Gastrocnemius medialis (tissue), 4 donors: ENCODE measurements at regions not wholly inside any gene's neighbourhood (a gene's known extent, or its start where the extent isn't known, plus 50 kb on each side); places are given as distances from the start of the nearest gene placed in this dataset.

Source experiments
- ATAC-seq, 2 donors: fragments of 150-250 bp; one replicate each; pipeline ENCODE4 v1.9.1; 2016
- DNase-seq, 2 donors: peaks; one replicate each; pipeline ENCODE4 v3.0.0-alpha.2; 2019
- H3K27ac ChIP-seq, 4 donors: fragments of 200-600 bp; sonication (generic); 1 replicate in 1 of 4; 2 replicates in 3 of 4; pipeline ENCODE4 v1.5.1; 2016 to 2018; ENCODE audit warnings: mild to moderate bottlenecking in 2 of 4, moderate library complexity in 1 of 4
- H3K27me3 ChIP-seq, 3 donors: fragments of 200-600 bp; sonication (generic) in 2 of 3; 1 replicate in 1 of 3; 2 replicates in 2 of 3; pipeline versions ENCODE4 v1.5.1 to v1.6.0; 2016 to 2019; ENCODE audit warnings: mild to moderate bottlenecking in 1 of 3, moderate library complexity in 1 of 3
- H3K36me3 ChIP-seq, 2 donors: fragments of 200-600 bp; sonication (generic) in 1 of 2; one replicate each; pipeline ENCODE4 v1.5.1; 2017 to 2018
- H3K4me1 ChIP-seq, 2 donors: fragments of 200-600 bp; sonication (generic) in 1 of 2; one replicate each; pipeline ENCODE4 v1.5.1; 2016 to 2017; ENCODE audit warnings: mild to moderate bottlenecking in 2 of 2
- H3K4me3 ChIP-seq, 4 donors: fragments of 200-600 bp; sonication (generic) in 3 of 4; 1 replicate in 1 of 4; 2 replicates in 3 of 4; pipeline ENCODE4 v1.5.1; 2016 to 2019; ENCODE audit warnings: mild to moderate bottlenecking in 2 of 4
- H3K9me3 ChIP-seq, 3 donors: fragments of 200-600 bp; sonication (generic) in 2 of 3; 1 replicate in 1 of 3; 2 replicates in 2 of 3; pipeline ENCODE4 v1.5.1; 2016 to 2019
- POLR2A ChIP-seq, 2 donors: fragments of 450-650 bp; IDR thresholded peaks; one replicate each; pipeline ENCODE4 v1.6.1; 2017; ENCODE audit warnings: antibody characterized with exemption in 2 of 2, mild to moderate bottlenecking in 2 of 2, moderate library complexity in 2 of 2
- in situ Hi-C, 4 donors: fragments of 200-750 bp; cut with MboI; loops; one replicate each; pipeline versions ENCODE4 v1.15.0 to v1.8.0; 2017; ENCODE audit warnings: low sequenced_read_pairs in 4 of 4
- intact Hi-C: fragments of 100-400 bp; cut with DNase I; formaldehyde crosslinking; loops from one replicate; pipeline ENCODE4 v1.15.1; 2023; ENCODE audit warnings: low total_unique reads
- TF ChIP-seq, protein P1 (sequence below), 5 experiments: fragments of 450-650 bp in 3 of 5; fragments of 200-600 bp in 2 of 5; sonication (generic) in 2 of 5; IDR thresholded peaks in 4 of 5; conservative IDR thresholded peaks in 1 of 5; 1 replicate in 4 of 5; 2 replicates in 1 of 5; pipeline ENCODE4 v1.5.1; 2016 to 2019; ENCODE audit warnings: antibody characterized with exemption in 5 of 5, mild to moderate bottlenecking in 3 of 5, moderate library complexity in 3 of 5

DNA sequence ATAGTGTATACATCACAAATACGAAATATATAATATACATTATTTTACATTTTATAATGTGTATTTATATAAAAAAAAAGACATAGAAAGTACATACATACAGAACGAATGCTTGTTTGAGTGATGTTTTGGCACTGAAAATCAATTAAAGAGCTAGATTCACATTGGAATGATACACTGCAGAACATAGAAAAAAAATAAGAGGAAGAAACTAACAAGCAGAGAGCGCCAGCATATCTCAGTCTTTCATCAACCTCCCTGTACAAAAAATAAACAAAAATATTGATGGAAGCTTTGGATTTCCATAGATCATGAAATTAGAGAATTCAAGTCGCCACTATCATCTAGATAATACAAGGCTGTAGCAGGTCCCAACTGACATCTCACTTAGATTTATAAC lies 420.6 kb downstream of the CENPC start:
- in situ Hi-C loops (no loop called here), intact Hi-C loops (no loop called here)
- Histone ChIP-seq H3K4me1 (no peaks in the 10 kb centered on the region), H3K4me3 (no peak overlapping the region), H3K27me3 (no peaks in the 10 kb centered on the region), H3K27ac (no peak overlapping the region), H3K9me3 (no peaks in the 10 kb centered on the region), H3K36me3 (no peaks in the 10 kb centered on the region)
- DNase-seq (no peak), ATAC-seq (no peak)
- TF ChIP-seq, protein P1, sequence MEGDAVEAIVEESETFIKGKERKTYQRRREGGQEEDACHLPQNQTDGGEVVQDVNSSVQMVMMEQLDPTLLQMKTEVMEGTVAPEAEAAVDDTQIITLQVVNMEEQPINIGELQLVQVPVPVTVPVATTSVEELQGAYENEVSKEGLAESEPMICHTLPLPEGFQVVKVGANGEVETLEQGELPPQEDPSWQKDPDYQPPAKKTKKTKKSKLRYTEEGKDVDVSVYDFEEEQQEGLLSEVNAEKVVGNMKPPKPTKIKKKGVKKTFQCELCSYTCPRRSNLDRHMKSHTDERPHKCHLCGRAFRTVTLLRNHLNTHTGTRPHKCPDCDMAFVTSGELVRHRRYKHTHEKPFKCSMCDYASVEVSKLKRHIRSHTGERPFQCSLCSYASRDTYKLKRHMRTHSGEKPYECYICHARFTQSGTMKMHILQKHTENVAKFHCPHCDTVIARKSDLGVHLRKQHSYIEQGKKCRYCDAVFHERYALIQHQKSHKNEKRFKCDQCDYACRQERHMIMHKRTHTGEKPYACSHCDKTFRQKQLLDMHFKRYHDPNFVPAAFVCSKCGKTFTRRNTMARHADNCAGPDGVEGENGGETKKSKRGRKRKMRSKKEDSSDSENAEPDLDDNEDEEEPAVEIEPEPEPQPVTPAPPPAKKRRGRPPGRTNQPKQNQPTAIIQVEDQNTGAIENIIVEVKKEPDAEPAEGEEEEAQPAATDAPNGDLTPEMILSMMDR (IDR thresholded peaks at IDR 0.05 in 4 of 5, conservative IDR thresholded peaks at IDR 0.05 in 1 of 5): no peak
- no peak for TF ChIP-seq POLR2A (IDR thresholded peaks at IDR 0.05)

GRCh38 chr4:67122029-67122428 lies 423.3 kb downstream of the CENPC start:
- Histone ChIP-seq H3K4me1 (no peaks in the 10 kb centered on the region), H3K4me3 (no peak overlapping the region), H3K27me3 (no peaks in the 10 kb centered on the region), H3K36me3 (no peaks in the 10 kb centered on the region), H3K27ac (no peak overlapping the region), H3K9me3 (no peaks in the 10 kb centered on the region)
- no peak for ATAC-seq
- in situ Hi-C loops (no loop called here), intact Hi-C loops (no loop called here)
- no peak for DNase-seq
- TF ChIP-seq POLR2A (IDR thresholded peaks at IDR 0.05): no peak
- TF ChIP-seq, protein P1 (IDR thresholded peaks at IDR 0.05 in 4 of 5, conservative IDR thresholded peaks at IDR 0.05 in 1 of 5): no peak

DNA sequence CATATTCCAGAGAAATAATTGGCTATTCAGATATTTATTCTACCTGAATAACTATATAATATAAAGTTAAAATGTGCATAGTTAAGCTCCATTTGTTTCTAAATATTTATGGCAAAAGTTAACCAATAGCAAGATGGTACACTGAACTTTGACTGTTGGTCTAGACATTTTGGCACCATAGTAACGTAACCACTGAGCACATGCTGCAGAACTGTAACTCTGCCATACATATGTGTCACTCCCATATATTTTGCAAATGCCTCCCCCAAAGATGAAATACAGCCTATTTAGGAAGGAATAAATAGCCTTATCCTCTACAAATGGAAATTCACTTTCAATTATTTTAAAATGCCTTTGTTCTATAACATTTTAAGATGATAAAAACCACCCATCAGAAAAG lies 424.9 kb downstream of the CENPC start:
- H3K4me3 ChIP-seq: no peak overlapping the region
- H3K9me3 ChIP-seq: no peaks in the 10 kb centered on the region
- H3K27me3 ChIP-seq: no peaks in the 10 kb centered on the region
- H3K4me1 ChIP-seq: no peaks in the 10 kb centered on the region
- intact Hi-C loops: no loop called here
- no peaks in the 10 kb centered on the region for H3K36me3 ChIP-seq
- TF ChIP-seq, protein P1 (IDR thresholded peaks at IDR 0.05 in 4 of 5, conservative IDR thresholded peaks at IDR 0.05 in 1 of 5): no peak
- no peak for TF ChIP-seq POLR2A (IDR thresholded peaks at IDR 0.05)
- in situ Hi-C loops: no loop called here
- ATAC-seq: no peak
- no peak overlapping the region for H3K27ac ChIP-seq
- no peak for DNase-seq

DNA sequence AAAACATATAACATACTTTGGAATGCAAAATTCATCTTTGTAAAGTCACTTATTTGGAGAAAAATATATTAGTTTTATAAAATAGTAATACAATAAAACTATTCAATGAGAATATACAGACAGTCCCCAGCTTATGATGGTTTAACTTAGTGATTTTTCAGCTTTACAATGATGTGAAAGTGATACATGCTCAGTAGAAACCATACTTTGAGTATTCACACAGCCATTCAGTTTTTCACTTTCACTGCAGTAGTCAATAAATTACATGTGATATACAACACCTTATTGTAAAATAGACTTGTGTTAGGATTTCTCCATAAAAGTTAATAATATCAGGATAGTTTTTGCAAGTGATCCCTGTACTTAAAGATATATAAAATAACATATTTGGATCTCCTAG lies 436.0 kb downstream of the CENPC start:
- Histone ChIP-seq H3K27ac (no peak overlapping the region), H3K27me3 (no peaks in the 10 kb centered on the region), H3K9me3 (no peaks in the 10 kb centered on the region), H3K4me1 (no peaks in the 10 kb centered on the region), H3K36me3 (no peaks in the 10 kb centered on the region), H3K4me3 (no peak overlapping the region)
- intact Hi-C loops: no loop called here
- no peak for TF ChIP-seq POLR2A (IDR thresholded peaks at IDR 0.05)
- TF ChIP-seq, protein P1 (IDR thresholded peaks at IDR 0.05 in 4 of 5, conservative IDR thresholded peaks at IDR 0.05 in 1 of 5): no peak
- in situ Hi-C loops: no loop called here
- no peak for DNase-seq
- ATAC-seq: no peak

DNA sequence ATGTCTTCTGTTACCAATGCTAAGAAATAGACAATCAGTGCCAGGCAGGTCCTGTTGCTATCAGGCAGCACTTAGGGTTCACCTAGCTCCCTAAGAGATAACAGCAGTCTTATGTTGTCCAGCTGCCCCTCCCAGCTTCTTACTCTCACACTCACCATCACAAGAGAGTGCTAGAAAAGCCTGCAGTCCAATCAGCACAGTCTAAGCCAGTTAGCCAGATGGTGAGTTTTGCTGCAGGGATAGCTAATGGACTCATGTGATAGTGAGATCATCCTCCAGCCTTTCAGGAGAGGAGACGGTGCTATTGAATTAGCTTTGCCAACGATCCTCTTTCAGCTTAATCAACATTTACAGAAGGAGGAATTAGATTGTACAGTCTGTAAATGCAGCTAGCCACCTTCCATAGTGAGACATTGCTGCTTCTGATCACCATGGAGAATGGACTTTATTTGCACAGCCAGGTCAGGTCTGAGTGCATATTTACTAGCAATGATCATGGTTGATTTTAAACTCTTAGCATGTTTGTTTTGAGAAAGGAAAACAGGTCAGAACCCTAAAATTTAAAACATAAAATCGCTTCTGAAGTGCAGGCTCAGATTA lies 438.3 kb downstream of the CENPC start:
- ATAC-seq: no peak
- H3K4me3 ChIP-seq: no peak overlapping the region
- in situ Hi-C loops: no loop called here

More for the DNA sequence above, 438.3 kb downstream of the CENPC start:
- no peaks in the 10 kb centered on the region for H3K4me1 ChIP-seq
- TF ChIP-seq POLR2A (IDR thresholded peaks at IDR 0.05): no peak
- TF ChIP-seq, protein P1 (IDR thresholded peaks at IDR 0.05 in 4 of 5, conservative IDR thresholded peaks at IDR 0.05 in 1 of 5): no peak
- no peaks in the 10 kb centered on the region for H3K9me3 ChIP-seq
- H3K27me3 ChIP-seq: no peaks in the 10 kb centered on the region
- no peaks in the 10 kb centered on the region for H3K36me3 ChIP-seq
- DNase-seq: no peak
- no peak overlapping the region for H3K27ac ChIP-seq
- intact Hi-C loops: no loop called here
